ENCODE measurements at regions not wholly inside any gene's neighbourhood (a gene's known extent, or its start where the extent isn't known, plus 50 kb on each side); places are given as distances from the start of the nearest gene placed in this dataset.
"Not testable (repeated sequence)": the region's sequence is repeated elsewhere in the genome, so short reads cannot be mapped to it uniquely, and the experiment has no call there.

- no peak for DNase-seq (ENCODE audit: insufficient read length, low spot score)
- TF ChIP-seq POLR2A (IDR thresholded peaks at IDR 0.05; ENCODE audit: low read depth, low read length), result no peak
- FAIRE-seq, result no peak
These were observed 428.0 kb downstream of the ACTL7B start for GRCh38 chr9:108427751-108428150.

GRCh38 chr9:108426421-108426940 lies 429.3 kb downstream of the ACTL7B start:
- FAIRE-seq; DNase-seq (ENCODE audit: insufficient read length, low spot score): not testable (repeated sequence)

GRCh38 chr9:108423433-108423832 lies 432.4 kb downstream of the ACTL7B start:
- no peak for DNase-seq (ENCODE audit: insufficient read length, low spot score)
- FAIRE-seq, result no peak
- no peak for TF ChIP-seq POLR2A (IDR thresholded peaks at IDR 0.05; ENCODE audit: low read depth, low read length)

- FAIRE-seq (no peak), DNase-seq (ENCODE audit: insufficient read length, low spot score) (no peak)
- no peak for TF ChIP-seq POLR2A (IDR thresholded peaks at IDR 0.05; ENCODE audit: low read depth, low read length)
These were observed 436.4 kb downstream of the ACTL7B start for GRCh38 chr9:108419379-108419778.

- peak; percentile 70 for FAIRE-seq
- DNase-seq (ENCODE audit: insufficient read length, low spot score), result no peak
- no peak for TF ChIP-seq POLR2A (IDR thresholded peaks at IDR 0.05; ENCODE audit: low read depth, low read length)
These were observed 438.1 kb downstream of the ACTL7B start for GRCh38 chr9:108417726-108418125.

- TF ChIP-seq POLR2A (IDR thresholded peaks at IDR 0.05; ENCODE audit: low read depth, low read length), result no peak
- FAIRE-seq (peak; percentile 33), DNase-seq (ENCODE audit: insufficient read length, low spot score) (no peak)
These were observed 438.5 kb downstream of the ACTL7B start for GRCh38 chr9:108417312-108417711.

- FAIRE-seq (peak; percentile 89), DNase-seq (ENCODE audit: insufficient read length, low spot score) (no peak)
- no peak for TF ChIP-seq POLR2A (IDR thresholded peaks at IDR 0.05; ENCODE audit: low read depth, low read length)
These were observed 439.5 kb downstream of the ACTL7B start for GRCh38 chr9:108416324-108416723.

- DNase-seq (ENCODE audit: insufficient read length, low spot score) (no peak), FAIRE-seq (peak; percentile 79)
- no peak for TF ChIP-seq POLR2A (IDR thresholded peaks at IDR 0.05; ENCODE audit: low read depth, low read length)
These were observed 442.0 kb downstream of the ACTL7B start for GRCh38 chr9:108413809-108414208.

- DNase-seq (ENCODE audit: insufficient read length, low spot score), result peak; percentile 11
- FAIRE-seq, result no peak
- no peak for TF ChIP-seq POLR2A (IDR thresholded peaks at IDR 0.05; ENCODE audit: low read depth, low read length)
These were observed 443.0 kb downstream of the ACTL7B start for GRCh38 chr9:108412755-108413154.

GRCh38 chr9:108411632-108412031 lies 444.2 kb downstream of the ACTL7B start:
- no peak for TF ChIP-seq POLR2A (IDR thresholded peaks at IDR 0.05; ENCODE audit: low read depth, low read length)
- FAIRE-seq (no peak), DNase-seq (ENCODE audit: insufficient read length, low spot score) (no peak)

GRCh38 chr9:108410161-108410560 lies 445.6 kb downstream of the ACTL7B start:
- TF ChIP-seq POLR2A (IDR thresholded peaks at IDR 0.05; ENCODE audit: low read depth, low read length), result no peak
- no peak for FAIRE-seq
- no peak for DNase-seq (ENCODE audit: insufficient read length, low spot score)

GRCh38 chr9:108400297-108400696 lies 455.5 kb downstream of the ACTL7B start:
- no peak for TF ChIP-seq POLR2A (IDR thresholded peaks at IDR 0.05; ENCODE audit: low read depth, low read length)
- FAIRE-seq, result no peak
- no peak for DNase-seq (ENCODE audit: insufficient read length, low spot score)

GRCh38 chr9:108399851-108400250 lies 455.9 kb downstream of the ACTL7B start:
- DNase-seq (ENCODE audit: insufficient read length, low spot score), result no peak
- FAIRE-seq, result no peak
- no peak for TF ChIP-seq POLR2A (IDR thresholded peaks at IDR 0.05; ENCODE audit: low read depth, low read length)

GRCh38 chr9:108397286-108397685 lies 458.5 kb downstream of the ACTL7B start:
- DNase-seq (ENCODE audit: insufficient read length, low spot score) (no peak), FAIRE-seq (peak; percentile 61)
- no peak for TF ChIP-seq POLR2A (IDR thresholded peaks at IDR 0.05; ENCODE audit: low read depth, low read length)

GRCh38 chr9:108396611-108397010 lies 459.2 kb downstream of the ACTL7B start:
- no peak for FAIRE-seq

GRCh38 chr9:108396193-108396592 lies 459.6 kb downstream of the ACTL7B start:
- DNase-seq (ENCODE audit: insufficient read length, low spot score) (no peak), FAIRE-seq (no peak)
- no peak for TF ChIP-seq POLR2A (IDR thresholded peaks at IDR 0.05; ENCODE audit: low read depth, low read length)

More at GRCh38 chr9:108396611-108397010, 459.2 kb downstream of the ACTL7B start:
- TF ChIP-seq POLR2A (IDR thresholded peaks at IDR 0.05; ENCODE audit: low read depth, low read length), result no peak
- no peak for DNase-seq (ENCODE audit: insufficient read length, low spot score)

Data from H54 (cell line).